HEK293T (cell line): ENCODE measurements at regions not wholly inside any gene's neighbourhood (a gene's known extent, or its start where the extent isn't known, plus 50 kb on each side); places are given as distances from the start of the nearest gene placed in this dataset.

Experiments
- ARNT ChIP-seq: fragments of 450-650 bp; IDR thresholded peaks from 2 replicates; pipeline ENCODE4 v1.6.1; 2017; ENCODE audit warnings: mild to moderate bottlenecking
- CTBP1 ChIP-seq: fragments of 450-650 bp; IDR thresholded peaks from 2 replicates; pipeline ENCODE4 v1.6.1; 2016; ENCODE audit warnings: borderline replicate concordance
- ELF4 ChIP-seq: fragments of 450-650 bp; IDR thresholded peaks from 2 replicates; pipeline ENCODE4 v1.6.1; 2017; ENCODE audit warnings: antibody characterized with exemption
- FOXK2 ChIP-seq: fragments of 450-650 bp; IDR thresholded peaks from 2 replicates; pipeline ENCODE4 v1.6.1; 2016; ENCODE audit warnings: mild to moderate bottlenecking
- HDGF ChIP-seq: fragments of 450-650 bp; IDR thresholded peaks from 2 replicates; pipeline ENCODE4 v1.6.1; 2017; ENCODE audit warnings: antibody characterized with exemption, borderline replicate concordance
- L3MBTL2 ChIP-seq: fragments of 450-650 bp; conservative IDR thresholded peaks from 2 replicates; pipeline ENCODE4 v1.6.1; 2016; ENCODE audit warnings: mild to moderate bottlenecking
- NFRKB ChIP-seq: fragments of 450-650 bp; IDR thresholded peaks from 2 replicates; pipeline ENCODE4 v1.6.1; 2016; ENCODE audit warnings: mild to moderate bottlenecking, moderate library complexity
- SP1 ChIP-seq: fragments of 450-650 bp; IDR thresholded peaks from 2 replicates; pipeline ENCODE4 v1.6.1; 2017
- SUZ12 ChIP-seq: fragments of 450-650 bp; IDR thresholded peaks from 2 replicates; pipeline ENCODE4 v1.6.1; 2016; ENCODE audit warnings: mild to moderate bottlenecking
- TARDBP ChIP-seq: fragments of 450-650 bp; IDR thresholded peaks from 2 replicates; pipeline ENCODE4 v1.6.1; 2016
- ZNF384 ChIP-seq: fragments of 450-650 bp; IDR thresholded peaks from 2 replicates; pipeline ENCODE4 v1.6.1; 2016

GRCh38 chr9:89768051-89768450 lies 163.2 kb downstream of the GADD45G start:
- TF ChIP-seq ARNT (no peak), SUZ12 (no peak), L3MBTL2 (no peak), SP1 (no peak), TARDBP (no peak), ZNF384 (no peak), FOXK2 (no peak), NFRKB (no peak), CTBP1 (no peak), ELF4 (no peak), HDGF (no peak)
